ENCODE measurements at regions not wholly inside any gene's neighbourhood (a gene's known extent, or its start where the extent isn't known, plus 50 kb on each side); places are given as distances from the start of the nearest gene placed in this dataset.

DNA sequence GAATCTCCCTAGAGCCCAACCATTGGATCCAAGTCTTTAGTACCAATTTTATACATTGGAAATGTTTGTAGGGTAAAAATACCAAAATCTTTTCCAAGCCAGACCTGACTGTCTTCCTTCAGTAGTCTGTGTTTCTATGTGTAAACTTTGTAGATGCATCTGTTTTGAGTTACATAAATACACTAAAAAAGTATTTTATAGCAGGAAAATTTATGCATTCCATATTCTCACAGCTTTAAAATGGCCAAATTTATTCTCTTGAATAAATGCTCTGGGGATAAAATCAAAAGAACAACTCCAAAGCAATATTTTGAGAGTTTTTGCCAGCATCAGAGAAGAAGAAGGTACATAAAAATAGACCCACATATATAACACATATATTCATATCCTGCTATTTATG lies 377.4 kb downstream of the PPP3CA start (continued):
- TF ChIP-seq, protein P1, sequence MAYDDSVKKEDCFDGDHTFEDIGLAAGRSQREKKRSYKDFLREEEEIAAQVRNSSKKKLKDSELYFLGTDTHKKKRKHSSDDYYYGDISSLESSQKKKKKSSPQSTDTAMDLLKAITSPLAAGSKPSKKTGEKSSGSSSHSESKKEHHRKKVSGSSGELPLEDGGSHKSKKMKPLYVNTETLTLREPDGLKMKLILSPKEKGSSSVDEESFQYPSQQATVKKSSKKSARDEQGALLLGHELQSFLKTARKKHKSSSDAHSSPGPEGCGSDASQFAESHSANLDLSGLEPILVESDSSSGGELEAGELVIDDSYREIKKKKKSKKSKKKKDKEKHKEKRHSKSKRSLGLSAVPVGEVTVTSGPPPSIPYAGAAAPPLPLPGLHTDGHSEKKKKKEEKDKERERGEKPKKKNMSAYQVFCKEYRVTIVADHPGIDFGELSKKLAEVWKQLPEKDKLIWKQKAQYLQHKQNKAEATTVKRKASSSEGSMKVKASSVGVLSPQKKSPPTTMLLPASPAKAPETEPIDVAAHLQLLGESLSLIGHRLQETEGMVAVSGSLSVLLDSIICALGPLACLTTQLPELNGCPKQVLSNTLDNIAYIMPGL (CRISPR knock-in tag; IDR thresholded peaks at IDR 0.05), result no peak
- TF ChIP-seq CREM (CRISPR knock-in tag; IDR thresholded peaks at IDR 0.05) (no peak), ZNF121 (CRISPR knock-in tag; IDR thresholded peaks at IDR 0.05) (no peak), ESRRA (CRISPR knock-in tag; IDR thresholded peaks at IDR 0.05; ENCODE audit: borderline replicate concordance) (no peak), IRF2 (CRISPR knock-in tag; IDR thresholded peaks at IDR 0.05; ENCODE audit: borderline replicate concordance, low read depth) (no peak), NR2C2 (CRISPR knock-in tag; IDR thresholded peaks at IDR 0.05) (no peak)
- TF ChIP-seq, protein P2, sequence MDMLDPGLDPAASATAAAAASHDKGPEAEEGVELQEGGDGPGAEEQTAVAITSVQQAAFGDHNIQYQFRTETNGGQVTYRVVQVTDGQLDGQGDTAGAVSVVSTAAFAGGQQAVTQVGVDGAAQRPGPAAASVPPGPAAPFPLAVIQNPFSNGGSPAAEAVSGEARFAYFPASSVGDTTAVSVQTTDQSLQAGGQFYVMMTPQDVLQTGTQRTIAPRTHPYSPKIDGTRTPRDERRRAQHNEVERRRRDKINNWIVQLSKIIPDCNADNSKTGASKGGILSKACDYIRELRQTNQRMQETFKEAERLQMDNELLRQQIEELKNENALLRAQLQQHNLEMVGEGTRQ (CRISPR knock-in tag; IDR thresholded peaks at IDR 0.05), result no peak

DNA sequence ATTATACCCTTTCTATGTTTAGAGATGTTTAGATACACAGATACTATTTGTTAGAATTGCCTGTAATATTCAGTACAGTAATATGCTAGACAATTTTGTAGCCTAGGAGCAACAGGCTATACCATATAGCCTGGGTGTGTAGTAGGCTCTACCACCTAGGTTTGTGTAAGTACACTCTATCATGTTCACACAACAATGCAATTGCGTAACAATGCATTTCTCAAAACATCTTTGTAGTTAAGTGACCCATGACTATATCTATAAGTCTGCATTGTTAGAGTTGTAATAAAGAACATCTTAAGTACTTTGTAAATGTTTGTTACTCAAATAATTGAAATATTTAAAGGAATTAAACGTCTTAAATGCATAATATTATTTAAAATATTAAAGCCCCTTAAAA lies 379.3 kb downstream of the PPP3CA start:
- TF ChIP-seq GTF2I (CRISPR knock-in tag; conservative IDR thresholded peaks at IDR 0.05) (no peak), GRHL2 (CRISPR knock-in tag; IDR thresholded peaks at IDR 0.05; ENCODE audit: insufficient replicate concordance, severe bottlenecking) (no peak), FOXK1 (CRISPR knock-in tag; IDR thresholded peaks at IDR 0.05) (no peak), JAZF1 (CRISPR knock-in tag; IDR thresholded peaks at IDR 0.05) (no peak)
- TF ChIP-seq, protein P3, sequence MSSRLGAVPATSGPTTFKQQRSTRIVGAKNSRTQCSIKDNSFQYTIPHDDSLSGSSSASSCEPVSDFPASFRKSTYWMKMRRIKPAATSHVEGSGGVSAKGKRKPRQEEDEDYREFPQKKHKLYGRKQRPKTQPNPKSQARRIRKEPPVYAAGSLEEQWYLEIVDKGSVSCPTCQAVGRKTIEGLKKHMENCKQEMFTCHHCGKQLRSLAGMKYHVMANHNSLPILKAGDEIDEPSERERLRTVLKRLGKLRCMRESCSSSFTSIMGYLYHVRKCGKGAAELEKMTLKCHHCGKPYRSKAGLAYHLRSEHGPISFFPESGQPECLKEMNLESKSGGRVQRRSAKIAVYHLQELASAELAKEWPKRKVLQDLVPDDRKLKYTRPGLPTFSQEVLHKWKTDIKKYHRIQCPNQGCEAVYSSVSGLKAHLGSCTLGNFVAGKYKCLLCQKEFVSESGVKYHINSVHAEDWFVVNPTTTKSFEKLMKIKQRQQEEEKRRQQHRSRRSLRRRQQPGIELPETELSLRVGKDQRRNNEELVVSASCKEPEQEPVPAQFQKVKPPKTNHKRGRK (CRISPR knock-in tag; IDR thresholded peaks at IDR 0.05; ENCODE audit: borderline replicate concordance), result no peak
- ChIA-PET POLR2A (no interaction called here), CTCF (no interaction called here)
- Mint-ChIP-seq H3K4me3 (no peak overlapping the region), H3K4me1 (peaks cover 10% of the 10 kb centered on the region; the same call in 1 of the 2 replicates), H3K9me3 (no peaks in the 10 kb centered on the region), H3K27me3 (ENCODE audit: low read depth) (no peaks in the 10 kb centered on the region), H3K27ac (no peak overlapping the region), H3K36me3 (no peaks in the 10 kb centered on the region)
- no peak for DNase-seq (ENCODE audit: low spot score)
- ATAC-seq, result no peak

DNA sequence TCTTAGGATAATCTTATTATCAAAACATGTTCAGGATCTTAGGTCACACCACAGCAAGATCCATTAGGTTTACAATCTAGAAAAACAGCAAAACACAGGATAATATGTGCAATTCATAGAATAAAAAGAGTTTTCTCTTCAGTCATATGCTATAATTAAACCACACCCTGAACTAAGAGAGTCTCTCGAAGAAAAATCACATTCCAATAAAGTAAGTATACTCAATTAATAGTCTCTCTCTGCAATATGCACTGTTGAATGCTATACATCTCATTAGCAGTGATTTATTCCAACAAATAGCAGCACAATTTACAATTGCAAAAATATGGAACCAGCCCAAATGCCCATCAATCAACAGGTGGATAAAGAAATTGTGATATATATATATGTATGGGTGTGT lies 383.7 kb downstream of the PPP3CA start:
- Mint-ChIP-seq H3K36me3 (no peaks in the 10 kb centered on the region), H3K4me3 (no peak overlapping the region), H3K4me1 (peaks cover 10% of the 10 kb centered on the region), H3K27me3 (ENCODE audit: low read depth) (no peaks in the 10 kb centered on the region), H3K27ac (no peak overlapping the region), H3K9me3 (no peaks in the 10 kb centered on the region)
- POLR2A ChIA-PET, result no interaction called here
- DNase-seq (ENCODE audit: low spot score) (no peak), ATAC-seq (no peak)
- CTCF ChIA-PET, result no interaction called here
- TF ChIP-seq CREM (CRISPR knock-in tag; IDR thresholded peaks at IDR 0.05), result no peak
- TF ChIP-seq TCF7 (CRISPR knock-in tag; IDR thresholded peaks at IDR 0.05; ENCODE audit: low read depth), result no peak
- no peak for TF ChIP-seq OVOL2 (CRISPR knock-in tag; IDR thresholded peaks at IDR 0.05; ENCODE audit: borderline replicate concordance)
- no peak for TF ChIP-seq KAT7 (CRISPR knock-in tag; IDR thresholded peaks at IDR 0.05; ENCODE audit: borderline replicate concordance)
- TF ChIP-seq PRRX2 (CRISPR knock-in tag; IDR thresholded peaks at IDR 0.05), result no peak
- TF ChIP-seq, protein P4, sequence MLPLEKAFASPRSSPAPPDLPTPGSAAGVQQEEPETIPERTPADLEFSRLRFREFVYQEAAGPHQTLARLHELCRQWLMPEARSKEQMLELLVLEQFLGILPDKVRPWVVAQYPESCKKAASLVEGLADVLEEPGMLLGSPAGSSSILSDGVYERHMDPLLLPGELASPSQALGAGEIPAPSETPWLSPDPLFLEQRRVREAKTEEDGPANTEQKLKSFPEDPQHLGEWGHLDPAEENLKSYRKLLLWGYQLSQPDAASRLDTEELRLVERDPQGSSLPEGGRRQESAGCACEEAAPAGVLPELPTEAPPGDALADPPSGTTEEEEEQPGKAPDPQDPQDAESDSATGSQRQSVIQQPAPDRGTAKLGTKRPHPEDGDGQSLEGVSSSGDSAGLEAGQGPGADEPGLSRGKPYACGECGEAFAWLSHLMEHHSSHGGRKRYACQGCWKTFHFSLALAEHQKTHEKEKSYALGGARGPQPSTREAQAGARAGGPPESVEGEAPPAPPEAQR (CRISPR knock-in tag; IDR thresholded peaks at IDR 0.05), result no peak
- TF ChIP-seq, protein P5, sequence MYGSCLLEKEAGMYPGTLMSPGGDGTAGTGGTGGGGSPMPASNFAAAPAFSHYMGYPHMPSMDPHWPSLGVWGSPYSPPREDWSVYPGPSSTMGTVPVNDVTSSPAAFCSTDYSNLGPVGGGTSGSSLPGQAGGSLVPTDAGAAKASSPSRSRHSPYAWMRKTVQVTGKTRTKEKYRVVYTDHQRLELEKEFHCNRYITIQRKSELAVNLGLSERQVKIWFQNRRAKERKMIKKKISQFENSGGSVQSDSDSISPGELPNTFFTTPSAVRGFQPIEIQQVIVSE (CRISPR knock-in tag; IDR thresholded peaks at IDR 0.05; ENCODE audit: borderline replicate concordance), result no peak
- TF ChIP-seq, protein P6, sequence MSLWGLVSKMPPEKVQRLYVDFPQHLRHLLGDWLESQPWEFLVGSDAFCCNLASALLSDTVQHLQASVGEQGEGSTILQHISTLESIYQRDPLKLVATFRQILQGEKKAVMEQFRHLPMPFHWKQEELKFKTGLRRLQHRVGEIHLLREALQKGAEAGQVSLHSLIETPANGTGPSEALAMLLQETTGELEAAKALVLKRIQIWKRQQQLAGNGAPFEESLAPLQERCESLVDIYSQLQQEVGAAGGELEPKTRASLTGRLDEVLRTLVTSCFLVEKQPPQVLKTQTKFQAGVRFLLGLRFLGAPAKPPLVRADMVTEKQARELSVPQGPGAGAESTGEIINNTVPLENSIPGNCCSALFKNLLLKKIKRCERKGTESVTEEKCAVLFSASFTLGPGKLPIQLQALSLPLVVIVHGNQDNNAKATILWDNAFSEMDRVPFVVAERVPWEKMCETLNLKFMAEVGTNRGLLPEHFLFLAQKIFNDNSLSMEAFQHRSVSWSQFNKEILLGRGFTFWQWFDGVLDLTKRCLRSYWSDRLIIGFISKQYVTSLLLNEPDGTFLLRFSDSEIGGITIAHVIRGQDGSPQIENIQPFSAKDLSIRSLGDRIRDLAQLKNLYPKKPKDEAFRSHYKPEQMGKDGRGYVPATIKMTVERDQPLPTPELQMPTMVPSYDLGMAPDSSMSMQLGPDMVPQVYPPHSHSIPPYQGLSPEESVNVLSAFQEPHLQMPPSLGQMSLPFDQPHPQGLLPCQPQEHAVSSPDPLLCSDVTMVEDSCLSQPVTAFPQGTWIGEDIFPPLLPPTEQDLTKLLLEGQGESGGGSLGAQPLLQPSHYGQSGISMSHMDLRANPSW (CRISPR knock-in tag; conservative IDR thresholded peaks at IDR 0.05; ENCODE audit: low read depth), result no peak
- TF ChIP-seq, protein P7, sequence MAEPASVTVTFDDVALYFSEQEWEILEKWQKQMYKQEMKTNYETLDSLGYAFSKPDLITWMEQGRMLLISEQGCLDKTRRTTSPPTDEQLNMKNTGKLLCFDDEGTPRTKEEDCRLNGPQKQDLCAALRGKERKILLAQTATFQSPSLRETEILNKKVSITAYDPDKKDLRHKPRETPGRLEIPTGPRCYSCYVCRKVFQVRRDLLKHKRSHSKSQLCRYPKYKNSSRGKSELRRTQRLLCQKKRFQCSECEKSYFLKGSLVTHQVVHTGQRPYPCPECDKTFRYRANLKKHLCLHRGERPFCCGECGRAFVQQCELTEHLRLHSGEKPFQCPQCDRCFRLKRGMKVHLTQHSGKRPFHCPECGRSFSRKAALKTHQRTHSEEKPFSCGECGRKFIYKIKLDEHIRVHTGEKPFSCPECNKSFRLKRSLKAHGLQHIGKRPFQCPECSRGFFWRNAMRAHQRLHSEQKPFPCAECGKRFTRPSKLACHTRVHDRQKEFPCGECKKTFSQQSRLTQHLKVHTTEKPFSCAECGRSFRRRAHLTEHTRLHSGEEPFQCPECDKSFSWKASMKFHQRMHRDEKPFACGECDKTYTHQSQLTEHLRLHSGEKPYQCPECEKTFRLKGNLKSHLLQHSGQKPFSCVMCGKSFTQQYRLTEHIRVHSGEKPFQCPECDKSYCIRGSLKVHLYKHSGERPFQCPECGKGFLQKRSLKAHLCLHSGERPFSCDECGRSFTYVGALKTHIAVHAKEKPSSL (CRISPR knock-in tag; conservative IDR thresholded peaks at IDR 0.05), result no peak
